Colonic mucosa (tissue), 4 donors: ENCODE measurements at regions not wholly inside any gene's neighbourhood (a gene's known extent, or its start where the extent isn't known, plus 50 kb on each side); places are given as distances from the start of the nearest gene placed in this dataset.
"Not testable (repeated sequence)": the region's sequence is repeated elsewhere in the genome, so short reads cannot be mapped to it uniquely, and the experiment has no call there.

Experiments
- DNase-seq: peaks from one replicate; pipeline ENCODE4 v3.0.0-alpha.2; 2020
- H3K27ac ChIP-seq: fragments of 200-600 bp; one replicate; pipeline ENCODE4 v1.8.0; 2021
- H3K27me3 ChIP-seq: fragments of 200-600 bp; one replicate; pipeline ENCODE4 v1.8.0; 2021
- H3K36me3 ChIP-seq: fragments of 200-600 bp; one replicate; pipeline ENCODE4 v1.8.0; 2021
- H3K4me1 ChIP-seq: fragments of 200-600 bp; one replicate; pipeline ENCODE4 v1.8.0; 2021; ENCODE audit warnings: mild to moderate bottlenecking
- H3K4me3 ChIP-seq: fragments of 200-600 bp; one replicate; pipeline ENCODE4 v1.8.0; 2021
- H3K9ac ChIP-seq, 2 donors: one replicate each; pipeline ENCODE4 v1.7.0; 2013; ENCODE audit warnings: control low read depth in 2 of 2, low read depth in 2 of 2, low read length in 2 of 2
- H3K9me3 ChIP-seq: fragments of 200-600 bp; one replicate; pipeline ENCODE4 v1.8.0; 2021
- CTCF ChIP-seq: fragments of 200-600 bp; IDR thresholded peaks from one replicate; pipeline ENCODE4 v1.8.0; 2022; ENCODE audit warnings: antibody characterized with exemption, mild to moderate bottlenecking
- intact Hi-C: fragments of 100-400 bp; cut with DNase I; formaldehyde crosslinking; loops from one replicate; pipeline ENCODE4 v1.14.1; 2022
- donor health status: healthy.
- donor health status: DM: no; HTN: no; CAD: no.
- donor health status: DM: no; HTN: no; CAD: no.

DNA sequence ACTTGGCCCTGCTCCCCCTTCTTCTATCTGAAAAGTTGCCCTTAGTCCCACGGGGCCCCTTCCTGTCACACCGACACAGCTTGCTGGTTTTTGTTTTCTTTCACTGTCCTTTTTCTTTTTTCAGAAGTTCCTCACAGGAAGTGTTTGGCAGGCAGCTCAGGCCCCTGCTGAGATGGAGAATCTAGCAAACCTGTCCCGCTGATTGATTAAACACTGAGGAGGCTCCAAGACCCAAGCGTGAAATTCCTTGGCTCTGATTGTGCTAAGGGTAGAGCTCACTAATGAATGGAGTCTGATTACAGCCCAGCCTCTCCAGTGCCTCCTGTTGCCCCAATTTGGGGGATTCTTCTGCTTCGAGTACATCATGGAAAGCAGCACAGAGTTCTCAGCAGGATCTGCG, 365.9 kb upstream of the MEX3C start:
- no peak overlapping the region for H3K9ac ChIP-seq
- no peaks in the 10 kb centered on the region for H3K27me3 ChIP-seq
- H3K4me3 ChIP-seq, result no peak overlapping the region
- no peaks in the 10 kb centered on the region for H3K36me3 ChIP-seq
- no peak overlapping the region for H3K27ac ChIP-seq
- no peaks in the 10 kb centered on the region for H3K9me3 ChIP-seq
- DNase-seq, result no peak
- no peak for TF ChIP-seq CTCF
- H3K4me1 ChIP-seq, result no peaks in the 10 kb centered on the region
- intact Hi-C loops, result no loop called here

DNA sequence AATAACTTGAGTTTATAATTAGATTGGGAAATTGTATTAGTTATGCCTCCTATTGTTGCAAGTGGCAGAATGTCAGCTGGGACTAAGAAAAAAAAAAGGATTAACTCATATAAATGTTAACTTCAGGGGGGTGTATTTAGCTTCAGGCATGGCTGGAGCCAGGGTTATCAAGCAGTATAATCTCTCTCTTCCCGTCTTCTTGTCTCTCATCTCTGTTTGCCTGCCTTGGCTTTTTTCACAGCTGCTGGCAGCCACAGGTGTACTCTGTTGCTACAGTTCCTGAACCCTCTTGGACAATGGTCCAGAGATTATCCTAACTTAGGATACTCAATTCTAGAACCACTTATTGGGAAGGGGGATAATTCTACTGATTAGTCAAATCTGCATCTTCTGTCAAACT, 370.7 kb upstream of the MEX3C start:
- H3K27ac ChIP-seq, result no peak overlapping the region
- no peak overlapping the region for H3K4me3 ChIP-seq
- H3K9ac ChIP-seq, result no peak overlapping the region
- no peak for TF ChIP-seq CTCF
- no peaks in the 10 kb centered on the region for H3K4me1 ChIP-seq
- intact Hi-C loops, result no loop called here
- H3K27me3 ChIP-seq, result no peaks in the 10 kb centered on the region
- H3K36me3 ChIP-seq, result no peaks in the 10 kb centered on the region
- H3K9me3 ChIP-seq, result no peaks in the 10 kb centered on the region
- no peak for DNase-seq

GRCh38 chr18:51569153-51569552, 371.7 kb upstream of the MEX3C start:
- H3K9me3 ChIP-seq, result no peaks in the 10 kb centered on the region
- no peak for TF ChIP-seq CTCF
- H3K9ac ChIP-seq, result no peak overlapping the region
- no peaks in the 10 kb centered on the region for H3K36me3 ChIP-seq
- H3K27ac ChIP-seq, result no peak overlapping the region
- H3K4me3 ChIP-seq, result no peak overlapping the region
- H3K4me1 ChIP-seq, result no peaks in the 10 kb centered on the region
- intact Hi-C loops, result no loop called here
- H3K27me3 ChIP-seq, result no peaks in the 10 kb centered on the region
- DNase-seq, result no peak

GRCh38 chr18:51569561-51569960, 372.1 kb upstream of the MEX3C start:
- DNase-seq, result no peak

GRCh38 chr18:51570071-51570470, 372.6 kb upstream of the MEX3C start:
- intact Hi-C loops, DNase-seq, H3K27ac ChIP-seq, H3K27me3 ChIP-seq, H3K36me3 ChIP-seq, H3K9me3 ChIP-seq, H3K4me3 ChIP-seq, H3K4me1 ChIP-seq, H3K9ac ChIP-seq: not testable (repeated sequence)

More at GRCh38 chr18:51569561-51569960, 372.1 kb upstream of the MEX3C start:
- intact Hi-C loops, result no loop called here
- TF ChIP-seq CTCF, result no peak
- H3K4me3 ChIP-seq, result no peak overlapping the region
- H3K9ac ChIP-seq, result no peak overlapping the region
- no peaks in the 10 kb centered on the region for H3K9me3 ChIP-seq
- H3K36me3 ChIP-seq, result no peaks in the 10 kb centered on the region
- no peaks in the 10 kb centered on the region for H3K4me1 ChIP-seq
- no peak overlapping the region for H3K27ac ChIP-seq
- no peaks in the 10 kb centered on the region for H3K27me3 ChIP-seq

- H3K27ac ChIP-seq, DNase-seq, H3K9ac ChIP-seq, H3K27me3 ChIP-seq, H3K9me3 ChIP-seq, intact Hi-C loops, H3K4me1 ChIP-seq, H3K4me3 ChIP-seq, H3K36me3 ChIP-seq: not testable (repeated sequence)
Measured at GRCh38 chr18:51573886-51574285, 376.4 kb upstream of the MEX3C start.

GRCh38 chr18:51575171-51575570, 377.7 kb upstream of the MEX3C start:
- H3K27ac ChIP-seq, result no peak overlapping the region
- no peak overlapping the region for H3K4me3 ChIP-seq
- no peaks in the 10 kb centered on the region for H3K36me3 ChIP-seq
- no peaks in the 10 kb centered on the region for H3K27me3 ChIP-seq
- no peak for TF ChIP-seq CTCF
- no peaks in the 10 kb centered on the region for H3K9me3 ChIP-seq
- no peak for DNase-seq
- H3K9ac ChIP-seq, result no peak overlapping the region
- H3K4me1 ChIP-seq, result no peaks in the 10 kb centered on the region
- intact Hi-C loops, result no loop called here
